ENCODE measurements at regions not wholly inside any gene's neighbourhood (a gene's known extent, or its start where the extent isn't known, plus 50 kb on each side); places are given as distances from the start of the nearest gene placed in this dataset.

- Histone ChIP-seq H3K4me3 (ENCODE audit: insufficient read depth, low read depth, low read length) (no peak overlapping the region), H2AFZ (replicated peaks; ENCODE audit: low read length, poor library complexity) (no peak overlapping the region), H2BK5ac (ENCODE audit: low read depth, low read length, poor library complexity, severe bottlenecking) (no peak overlapping the region), H3K9me3 (ENCODE audit: control insufficient read depth, insufficient read depth, low read length) (no peaks in the 10 kb centered on the region), H3K18ac (ENCODE audit: low read depth, low read length) (no peak overlapping the region), H2AK5ac (ENCODE audit: low read depth, low read length) (no peak overlapping the region), H2BK120ac (ENCODE audit: low read depth, low read length) (no peak overlapping the region), H3K56ac (ENCODE audit: extremely low read depth, insufficient read depth, low read length) (no peak overlapping the region), H3K27me3 (ENCODE audit: control insufficient read depth, insufficient read depth, low read length) (no peaks in the 10 kb centered on the region), H3K4ac (ENCODE audit: low read depth, low read length) (no peak overlapping the region), H3K27ac (ENCODE audit: insufficient read depth, low read length) (no peak overlapping the region), H3K4me1 (ENCODE audit: control insufficient read depth, insufficient read depth, low read length) (no peaks in the 10 kb centered on the region), H4K91ac (ENCODE audit: insufficient read depth, low read depth, low read length) (no peak overlapping the region), H4K5ac (ENCODE audit: low read depth, low read length) (no peak overlapping the region), H4K20me1 (ENCODE audit: insufficient read depth, low read length) (no peaks in the 10 kb centered on the region), H3K79me1 (ENCODE audit: low read depth in 1 of 2, low read length in 2 of 2) (no peaks in the 10 kb centered on the region), H2BK15ac (ENCODE audit: low read depth, low read length) (no peak overlapping the region), H3K36me3 (ENCODE audit: control insufficient read depth, insufficient read depth, low read length) (no peaks in the 10 kb centered on the region), H3K4me2 (ENCODE audit: low read depth, low read length) (no peak overlapping the region), H4K8ac (ENCODE audit: low read depth in 2 of 2, low read length in 2 of 2) (no peak overlapping the region), H3K9ac (ENCODE audit: low read depth, low read length) (no peak overlapping the region), H3K9me1 (ENCODE audit: insufficient read depth, low read length) (0 out of 2 replicates have a peak, but pooled peaks cover 2% of the 10 kb centered on the region), H2BK20ac (ENCODE audit: low read depth, low read length) (no peak overlapping the region), H3K23ac (ENCODE audit: low read depth, low read length) (no peak overlapping the region), H3K14ac (replicated peaks; ENCODE audit: low read depth, low read length) (no peak overlapping the region), H2AK9ac (replicated peaks; ENCODE audit: low read depth, low read length, poor library complexity) (no peak overlapping the region)
- TF ChIP-seq CTCF (conservative IDR thresholded peaks at IDR 0.05; ENCODE audit: low read depth, low read length) = no peak
- TF ChIP-seq RFX5 (IDR thresholded peaks at IDR 0.05; ENCODE audit: low read depth, low read length) = no peak
- TF ChIP-seq USF2 (IDR thresholded peaks at IDR 0.05; ENCODE audit: low read depth, low read length) = no peak
- no peak for TF ChIP-seq CEBPB (IDR thresholded peaks at IDR 0.05; ENCODE audit: low read depth, low read length)
- no peak for TF ChIP-seq RAD21 (IDR thresholded peaks at IDR 0.05; ENCODE audit: low read length)
- TF ChIP-seq MXI1 (IDR thresholded peaks at IDR 0.05; ENCODE audit: borderline replicate concordance, low read depth, low read length) = no peak
- TF ChIP-seq ELK1 (IDR thresholded peaks at IDR 0.05; ENCODE audit: borderline replicate concordance, low read depth, low read length) = no peak
- no peak for TF ChIP-seq MAFK (IDR thresholded peaks at IDR 0.05; ENCODE audit: low read depth, low read length)
- no peak for TF ChIP-seq FOS (IDR thresholded peaks at IDR 0.05; ENCODE audit: low read depth, low read length)
- TF ChIP-seq SMC3 (IDR thresholded peaks at IDR 0.05; ENCODE audit: low read depth, low read length) = no peak
- no peak for TF ChIP-seq CHD1 (IDR thresholded peaks at IDR 0.05; ENCODE audit: low read depth, low read length)
- dilution Hi-C loops (cut with HindIII; ENCODE audit: low sequenced_read_pairs, unreplicated experiment) (no loop called here), intact Hi-C loops (cut with micrococcal nuclease) (no loop called here), in situ Hi-C loops (cut with MboI; ENCODE audit: low sequenced_read_pairs) (no loop called here)
- no peak for ATAC-seq (ENCODE audit: low read depth)
- no TSS peak for BruUV-seq (replicated peaks)
- ChIA-PET POLR2A (ENCODE audit: unreplicated experiment) (no interaction called here), CTCF (no interaction called here)
- no peak for DNase-seq
- no CpG with 5 or more reads among the region's 6 CpGs for WGBS, 2 experiments (ENCODE audit: extremely low coverage in 2 of 2, insufficient read length in 1 of 2)
These were observed 1284.5 kb downstream of the SLITRK1 start for GRCh38 chr13:82597747-82598146.

Measured in IMR-90 (cell line).